HG03565 (cell line): ENCODE measurements at regions not wholly inside any gene's neighbourhood (a gene's known extent, or its start where the extent isn't known, plus 50 kb on each side); places are given as distances from the start of the nearest gene placed in this dataset.
"Not testable (repeated sequence)": the region's sequence is repeated elsewhere in the genome, so short reads cannot be mapped to it uniquely, and the experiment has no call there.

ENCODE experiments used
- ATAC-seq: cut with Tn5 transposase; IDR thresholded peaks from one replicate; pipeline ENCODE4 v1.9.1; 2021; ENCODE audit warnings: mild to moderate bottlenecking, moderate library complexity; ENCODE audit not compliant: unreplicated experiment

GRCh38 chr3:187849016-187849654 lies 103.9 kb upstream of the BCL6 start:
- ATAC-seq: no peak

- ATAC-seq: no peak
Measured at GRCh38 chr3:187850258-187850921, 105.1 kb upstream of the BCL6 start.

- no peak for ATAC-seq
Measured at GRCh38 chr3:187852842-187853730, 107.8 kb upstream of the BCL6 start.

DNA sequence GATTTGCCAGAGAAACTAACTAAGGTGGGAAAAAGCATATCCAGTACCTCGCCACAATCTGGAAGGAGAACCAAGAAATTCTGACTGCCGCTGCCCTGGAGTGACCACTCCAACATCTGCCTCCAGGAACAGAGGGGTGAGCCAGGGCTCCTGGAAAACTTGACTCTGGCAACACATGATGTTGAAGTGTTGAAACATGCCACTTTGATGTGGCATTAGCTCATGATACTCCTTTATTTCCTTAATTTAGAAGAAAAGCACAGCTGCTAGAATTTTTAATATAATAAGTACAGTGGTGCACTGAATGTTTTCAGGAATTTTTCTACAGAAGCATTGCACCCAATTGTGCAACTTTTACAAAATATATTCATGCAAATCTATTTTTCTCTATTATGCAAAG lies 109.9 kb upstream of the BCL6 start:
- no peak for ATAC-seq

GRCh38 chr3:187856555-187856954 lies 111.3 kb upstream of the BCL6 start:
- no peak for ATAC-seq

- no peak for ATAC-seq
Measured at GRCh38 chr3:187858041-187858440, 112.8 kb upstream of the BCL6 start.

DNA sequence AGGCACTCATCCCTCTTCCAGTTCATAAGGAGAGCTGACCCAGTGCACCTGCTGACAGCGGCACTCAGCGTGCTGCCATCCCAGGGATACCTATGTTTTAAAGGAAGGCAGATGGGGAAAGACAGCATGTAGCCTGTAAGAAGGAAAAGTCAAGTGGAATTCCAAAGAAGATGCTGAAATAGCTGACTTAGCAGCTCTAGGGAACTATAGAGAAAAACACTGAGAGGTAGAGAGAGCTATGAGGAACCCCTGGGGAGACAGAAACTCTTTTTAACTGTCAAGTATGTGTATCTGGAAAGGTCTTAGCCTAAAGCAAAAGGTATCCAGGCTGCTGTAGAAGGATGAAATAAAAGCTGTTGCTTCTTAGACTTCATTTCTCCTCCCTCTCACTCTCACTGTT lies 113.4 kb upstream of the BCL6 start:
- no peak for ATAC-seq

DNA sequence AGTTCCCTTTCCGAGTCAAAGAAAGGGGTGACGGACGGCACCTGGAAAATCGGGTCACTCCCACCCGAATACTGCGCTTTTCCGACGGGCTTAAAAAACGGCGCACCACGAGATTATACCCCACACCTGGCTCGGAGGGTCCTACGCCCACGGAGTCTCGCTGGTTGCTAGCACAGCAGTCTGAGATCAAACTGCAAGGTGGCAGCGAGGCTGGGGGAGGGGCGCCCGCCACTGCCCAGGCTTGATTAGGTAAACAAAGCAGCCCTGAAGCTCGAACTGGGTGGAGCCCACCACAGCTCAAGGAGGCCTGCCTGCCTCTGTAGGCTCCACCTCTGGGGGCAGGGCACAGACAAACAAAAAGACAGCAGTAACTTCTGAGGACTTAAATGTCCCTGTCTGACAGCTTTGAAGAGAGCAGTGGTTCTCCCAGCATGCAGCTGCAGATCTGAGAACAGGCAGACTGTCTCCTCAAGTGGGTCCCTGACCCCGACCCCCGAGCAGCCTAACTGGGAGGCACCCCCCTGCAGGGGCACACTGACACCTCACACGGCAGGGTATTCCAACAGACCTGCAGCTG lies 117.5 kb upstream of the BCL6 start:
- ATAC-seq: not testable (repeated sequence)

GRCh38 chr3:187870360-187871203 lies 125.3 kb upstream of the BCL6 start:
- ATAC-seq: peak; percentile 65

DNA sequence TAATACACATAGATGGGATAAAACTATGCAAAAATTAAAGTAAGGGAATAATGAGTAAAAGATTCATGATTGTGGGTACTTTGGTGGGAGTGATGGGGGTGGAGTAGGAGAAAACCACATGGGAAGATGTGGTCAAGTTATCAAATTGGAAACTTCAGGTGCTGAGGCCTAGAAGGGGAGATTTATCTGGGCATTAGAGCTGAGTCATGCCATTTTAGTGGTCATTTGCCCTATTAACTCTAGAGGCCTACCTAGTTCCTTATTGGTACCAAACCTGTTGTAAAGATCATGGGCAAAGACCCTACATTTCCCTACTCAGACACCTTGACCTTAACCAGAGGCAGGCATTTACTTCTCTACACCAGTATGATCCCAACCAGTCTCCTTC lies 125.9 kb upstream of the BCL6 start:
- ATAC-seq: no peak

DNA sequence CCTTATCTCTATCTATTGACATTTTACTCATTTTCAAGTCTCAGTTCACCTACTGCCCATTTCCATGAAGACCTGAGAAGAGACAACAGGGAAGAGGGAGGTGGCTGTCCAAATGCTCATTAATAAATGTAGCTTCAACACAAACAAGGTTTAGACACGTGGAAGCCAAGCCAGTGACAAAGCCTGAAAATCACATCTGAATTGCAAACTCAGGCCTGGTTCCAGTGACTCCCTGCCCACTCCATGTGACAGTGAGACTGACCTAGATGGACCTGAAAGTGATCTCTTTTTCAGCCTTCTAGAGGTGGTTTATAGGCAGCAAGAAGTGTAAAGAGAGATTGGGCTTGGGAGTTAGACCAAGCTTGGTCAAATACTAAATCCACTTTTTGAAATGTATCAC lies 126.6 kb upstream of the BCL6 start:
- ATAC-seq: no peak

- ATAC-seq: no peak
Measured at GRCh38 chr3:187873843-187874242, 128.6 kb upstream of the BCL6 start.

- ATAC-seq: no peak
Measured at GRCh38 chr3:187875863-187876262, 130.6 kb upstream of the BCL6 start.

GRCh38 chr3:187878772-187879518 lies 133.7 kb upstream of the BCL6 start:
- ATAC-seq: no peak

DNA sequence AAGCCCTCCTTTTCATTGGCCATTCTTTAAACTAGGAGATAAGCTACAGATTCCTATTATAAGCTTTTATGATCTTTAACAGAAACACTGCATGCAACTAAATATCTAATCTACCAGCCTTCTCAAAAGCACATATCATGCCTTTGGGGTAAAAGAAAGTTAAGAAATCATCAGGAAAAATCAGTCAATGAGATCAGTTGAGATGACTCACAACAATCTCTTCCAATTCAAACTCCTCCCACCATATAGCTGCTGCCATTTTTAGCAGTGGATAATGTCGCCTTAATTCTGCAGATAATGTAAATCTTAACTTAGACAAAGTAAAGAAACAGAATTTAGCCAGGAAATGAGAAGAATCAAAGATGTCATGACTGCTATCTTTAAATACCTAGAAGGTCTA lies 135.2 kb upstream of the BCL6 start:
- ATAC-seq: no peak

DNA sequence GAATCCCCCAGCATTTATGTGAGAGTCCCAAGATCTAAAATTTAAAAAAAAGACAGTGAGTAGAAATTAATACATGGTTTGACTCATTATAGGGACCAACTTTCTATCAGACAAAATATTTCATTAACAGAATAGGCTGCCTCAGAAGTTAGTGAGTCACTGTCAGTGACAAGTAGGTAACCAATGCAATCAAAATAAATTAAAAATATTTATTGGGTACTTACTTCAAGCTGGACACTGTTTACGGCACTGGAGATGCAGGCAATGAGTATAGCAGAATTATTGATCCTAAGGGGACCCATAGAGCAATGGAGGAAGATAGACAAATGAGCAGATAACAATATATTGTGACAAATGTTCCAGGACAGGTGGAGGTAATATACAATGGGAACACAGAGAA lies 135.6 kb upstream of the BCL6 start:
- no peak for ATAC-seq

- ATAC-seq: no peak
Measured at GRCh38 chr3:187888701-187889100, 143.4 kb upstream of the BCL6 start.

- no peak for ATAC-seq
Measured at GRCh38 chr3:187889106-187889505, 143.8 kb upstream of the BCL6 start.

DNA sequence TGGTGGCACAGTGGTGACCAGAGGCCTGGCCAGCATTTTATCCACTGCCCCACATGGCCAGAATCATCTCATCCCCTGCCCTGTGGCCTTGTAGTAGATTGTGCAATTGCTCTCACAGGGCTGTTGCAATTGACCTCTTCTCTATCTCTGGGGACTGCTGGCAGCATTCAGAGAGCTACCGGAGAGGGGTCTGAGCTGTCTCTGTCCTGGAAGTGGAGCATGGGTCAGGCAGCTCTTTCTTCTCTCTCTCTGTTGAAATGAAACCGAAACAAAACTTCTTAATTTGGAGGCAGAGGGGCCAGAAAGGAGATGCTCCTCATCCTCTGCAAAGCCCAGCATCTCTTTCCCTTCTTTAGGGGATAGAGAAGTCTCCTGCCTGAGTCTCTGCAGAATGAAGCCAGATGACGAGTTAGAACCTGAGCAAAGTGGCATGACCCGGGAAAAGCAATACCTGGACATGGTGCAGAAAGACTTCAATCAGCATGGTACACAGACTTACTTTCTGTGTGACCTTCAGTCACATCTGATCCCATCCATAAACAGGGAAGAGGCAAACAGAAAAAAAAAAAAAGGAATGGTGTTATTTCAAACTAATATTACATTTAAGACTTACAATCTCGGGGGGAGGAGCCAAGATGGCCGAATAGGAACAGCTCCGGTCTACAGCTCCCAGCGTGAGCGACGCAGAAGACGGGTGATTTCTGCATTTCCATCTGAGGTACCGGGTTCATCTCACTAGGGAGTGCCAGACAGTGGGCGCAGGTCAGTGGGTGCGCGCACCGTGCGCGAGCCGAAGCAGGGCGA lies 144.5 kb upstream of the BCL6 start:
- no peak for ATAC-seq
